ENCODE measurements at regions not wholly inside any gene's neighbourhood (a gene's known extent, or its start where the extent isn't known, plus 50 kb on each side); places are given as distances from the start of the nearest gene placed in this dataset.

- TF ChIP-seq POLR2A (IDR thresholded peaks at IDR 0.05) = no peak
- TF ChIP-seq, protein P1, sequence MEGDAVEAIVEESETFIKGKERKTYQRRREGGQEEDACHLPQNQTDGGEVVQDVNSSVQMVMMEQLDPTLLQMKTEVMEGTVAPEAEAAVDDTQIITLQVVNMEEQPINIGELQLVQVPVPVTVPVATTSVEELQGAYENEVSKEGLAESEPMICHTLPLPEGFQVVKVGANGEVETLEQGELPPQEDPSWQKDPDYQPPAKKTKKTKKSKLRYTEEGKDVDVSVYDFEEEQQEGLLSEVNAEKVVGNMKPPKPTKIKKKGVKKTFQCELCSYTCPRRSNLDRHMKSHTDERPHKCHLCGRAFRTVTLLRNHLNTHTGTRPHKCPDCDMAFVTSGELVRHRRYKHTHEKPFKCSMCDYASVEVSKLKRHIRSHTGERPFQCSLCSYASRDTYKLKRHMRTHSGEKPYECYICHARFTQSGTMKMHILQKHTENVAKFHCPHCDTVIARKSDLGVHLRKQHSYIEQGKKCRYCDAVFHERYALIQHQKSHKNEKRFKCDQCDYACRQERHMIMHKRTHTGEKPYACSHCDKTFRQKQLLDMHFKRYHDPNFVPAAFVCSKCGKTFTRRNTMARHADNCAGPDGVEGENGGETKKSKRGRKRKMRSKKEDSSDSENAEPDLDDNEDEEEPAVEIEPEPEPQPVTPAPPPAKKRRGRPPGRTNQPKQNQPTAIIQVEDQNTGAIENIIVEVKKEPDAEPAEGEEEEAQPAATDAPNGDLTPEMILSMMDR (IDR thresholded peaks at IDR 0.05) = no peak
These were observed 293.9 kb downstream of the BRINP2 start for GRCh38 chr1:177464686-177465085.
